Activated naive CD4-positive, alpha-beta T cell treated with anti-CD3 and anti-CD28 coated beads, Interleukin-2, amount 10 ng/mL, durations not matched to agents 7 days and 5 days (primary cell): ENCODE measurements at regions not wholly inside any gene's neighbourhood (a gene's known extent, or its start where the extent isn't known, plus 50 kb on each side); places are given as distances from the start of the nearest gene placed in this dataset.

Experiments
- CTCF ChIA-PET: fragments of 350-600 bp; sonication (Branson Sonifier 250); formaldehyde crosslinking; loops from one replicate; lab custom pipeline; 2021; ENCODE audit warnings: antibody characterized with exemption; lab: Charles Lee
- DNase-seq: peaks from one replicate; pipeline ENCODE4 v3.0.0-alpha.2; 2020
- H3K27ac Mint-ChIP-seq: one replicate; pipeline ENCODE4 v1.8.0; 2021; ENCODE audit warnings: mild to moderate bottlenecking, moderate library complexity, mixed read lengths
- H3K27me3 Mint-ChIP-seq: one replicate; pipeline ENCODE4 v1.8.0; 2021; ENCODE audit warnings: mild to moderate bottlenecking, mixed read lengths
- H3K36me3 Mint-ChIP-seq: one replicate; pipeline ENCODE4 v1.8.0; 2021; ENCODE audit warnings: mixed read lengths
- H3K4me1 Mint-ChIP-seq: one replicate; pipeline ENCODE4 v1.8.0; 2021; ENCODE audit warnings: mixed read lengths
- H3K4me3 Mint-ChIP-seq: one replicate; pipeline ENCODE4 v1.8.0; 2021; ENCODE audit warnings: mild to moderate bottlenecking, moderate library complexity, mixed read lengths
- H3K9me3 Mint-ChIP-seq: one replicate; pipeline ENCODE4 v1.8.0; 2021; ENCODE audit warnings: mixed read lengths

DNA sequence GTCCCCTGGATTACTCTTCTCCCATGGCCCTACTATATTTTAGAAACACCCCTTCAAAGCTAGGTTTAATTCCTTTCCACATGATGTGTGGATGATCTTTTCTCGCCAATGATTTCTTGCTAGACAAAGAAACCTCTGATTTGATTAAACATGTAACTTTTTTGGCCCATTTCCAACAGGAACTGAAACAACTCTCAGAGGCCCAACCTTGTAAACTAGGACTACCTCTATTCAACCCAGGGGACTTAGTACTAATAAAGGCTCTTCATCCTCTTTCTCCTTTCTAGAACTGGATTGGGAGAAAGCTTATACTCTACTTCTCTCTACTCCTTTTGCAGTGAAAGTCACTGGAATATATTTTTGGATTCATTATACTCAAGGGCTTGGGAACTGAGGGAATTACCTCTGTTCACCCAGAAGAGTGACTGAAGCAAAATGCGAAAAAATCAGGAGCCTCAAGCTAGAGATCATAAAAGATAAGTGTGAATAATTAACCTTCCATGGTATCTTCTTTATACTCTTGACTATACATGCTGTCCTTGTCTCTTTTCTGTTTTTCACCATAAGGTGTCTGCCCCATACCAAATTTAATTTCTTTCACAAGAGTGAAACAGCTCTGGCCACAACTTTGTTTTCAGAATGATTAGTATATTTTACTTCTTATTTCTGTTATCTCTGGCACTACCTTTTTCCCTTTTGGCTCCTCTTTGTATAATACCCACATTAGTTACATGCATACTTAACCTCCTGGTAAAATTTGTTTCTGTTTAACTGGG is 977.6 kb downstream of the SLITRK5 start:
- no peak overlapping the region for H3K4me3 Mint-ChIP-seq
- H3K9me3 Mint-ChIP-seq = peaks cover 17% of the 10 kb centered on the region
- H3K36me3 Mint-ChIP-seq = no peaks in the 10 kb centered on the region
- H3K4me1 Mint-ChIP-seq = peaks cover 2% of the 10 kb centered on the region
- no peaks in the 10 kb centered on the region for H3K27me3 Mint-ChIP-seq
- H3K27ac Mint-ChIP-seq = no peak overlapping the region
- DNase-seq = no peak
- CTCF ChIA-PET = no interaction called here

- Mint-ChIP-seq H3K36me3 (no peaks in the 10 kb centered on the region), H3K4me3 (no peak overlapping the region), H3K27me3 (no peaks in the 10 kb centered on the region), H3K4me1 (peaks cover 2% of the 10 kb centered on the region), H3K27ac (no peak overlapping the region), H3K9me3 (peaks cover 15% of the 10 kb centered on the region)
- no peak for DNase-seq
- CTCF ChIA-PET = no interaction called here
These were observed 978.7 kb downstream of the SLITRK5 start for GRCh38 chr13:88649855-88650254.

GRCh38 chr13:88651531-88651930 is 980.4 kb downstream of the SLITRK5 start:
- no peak overlapping the region for H3K4me3 Mint-ChIP-seq
- no peak overlapping the region for H3K27ac Mint-ChIP-seq
- CTCF ChIA-PET = no interaction called here
- H3K4me1 Mint-ChIP-seq = peaks cover 2% of the 10 kb centered on the region
- no peak for DNase-seq
- peaks cover 11% of the 10 kb centered on the region for H3K9me3 Mint-ChIP-seq
- H3K36me3 Mint-ChIP-seq = no peaks in the 10 kb centered on the region
- no peaks in the 10 kb centered on the region for H3K27me3 Mint-ChIP-seq

DNA sequence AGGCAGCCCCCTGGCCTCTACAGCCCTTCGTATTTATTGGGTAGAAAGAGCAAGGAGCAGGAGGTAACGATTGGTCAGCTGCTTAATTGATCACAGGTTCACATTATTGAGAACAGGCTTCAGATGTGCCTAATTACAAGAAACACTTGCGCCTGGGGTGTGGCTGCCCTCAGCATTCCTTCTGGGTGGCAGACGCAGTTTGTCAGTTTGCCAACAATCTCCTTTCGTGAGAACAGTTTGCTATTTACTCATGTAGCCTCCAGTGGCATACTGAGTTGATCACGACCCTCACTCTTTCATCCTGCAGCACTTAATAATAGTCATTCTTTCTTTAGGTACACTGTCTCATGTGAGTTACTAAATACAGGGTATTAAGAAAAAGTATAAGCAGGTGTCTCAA is 985.6 kb downstream of the SLITRK5 start:
- DNase-seq = no peak
- Mint-ChIP-seq H3K4me1 (no peaks in the 10 kb centered on the region), H3K9me3 (peaks cover 6% of the 10 kb centered on the region), H3K36me3 (no peaks in the 10 kb centered on the region), H3K27me3 (no peaks in the 10 kb centered on the region), H3K27ac (no peak overlapping the region), H3K4me3 (no peak overlapping the region)
- CTCF ChIA-PET = no interaction called here

DNA sequence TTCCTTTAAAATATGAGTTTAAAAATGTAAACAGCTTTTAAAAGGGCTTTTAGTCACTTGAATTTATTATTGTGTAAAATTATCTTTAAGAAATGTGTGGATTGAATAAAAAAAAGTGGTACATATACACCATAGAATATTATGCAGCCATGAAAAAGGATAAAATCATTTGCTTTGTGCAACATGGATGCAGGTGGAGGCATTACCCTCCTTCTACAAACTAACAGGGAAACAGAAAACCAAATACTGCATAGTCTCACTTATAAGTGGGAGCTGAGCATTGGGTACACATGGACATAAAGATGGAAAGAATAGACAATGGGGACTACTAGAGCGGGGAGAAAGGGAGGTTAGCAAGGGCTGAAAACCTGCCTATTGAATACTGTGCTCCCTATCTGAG is 999.3 kb downstream of the SLITRK5 start:
- no peak overlapping the region for H3K4me3 Mint-ChIP-seq
- no peak overlapping the region for H3K27ac Mint-ChIP-seq
- no peaks in the 10 kb centered on the region for H3K36me3 Mint-ChIP-seq
- peaks cover 7% of the 10 kb centered on the region for H3K9me3 Mint-ChIP-seq
- H3K4me1 Mint-ChIP-seq = no peaks in the 10 kb centered on the region
- CTCF ChIA-PET = no interaction called here
- no peak for DNase-seq
- no peaks in the 10 kb centered on the region for H3K27me3 Mint-ChIP-seq

GRCh38 chr13:88674841-88675240 is 1003.7 kb downstream of the SLITRK5 start:
- no peak overlapping the region for H3K27ac Mint-ChIP-seq
- no peak for DNase-seq
- H3K36me3 Mint-ChIP-seq = no peaks in the 10 kb centered on the region
- CTCF ChIA-PET = no interaction called here
- H3K4me3 Mint-ChIP-seq = no peak overlapping the region
- no peaks in the 10 kb centered on the region for H3K27me3 Mint-ChIP-seq
- no peaks in the 10 kb centered on the region for H3K4me1 Mint-ChIP-seq
- peaks cover 7% of the 10 kb centered on the region for H3K9me3 Mint-ChIP-seq

GRCh38 chr13:88675347-88675996 is 1004.3 kb downstream of the SLITRK5 start:
- no peaks in the 10 kb centered on the region for H3K4me1 Mint-ChIP-seq
- CTCF ChIA-PET = no interaction called here
- no peaks in the 10 kb centered on the region for H3K36me3 Mint-ChIP-seq

DNA sequence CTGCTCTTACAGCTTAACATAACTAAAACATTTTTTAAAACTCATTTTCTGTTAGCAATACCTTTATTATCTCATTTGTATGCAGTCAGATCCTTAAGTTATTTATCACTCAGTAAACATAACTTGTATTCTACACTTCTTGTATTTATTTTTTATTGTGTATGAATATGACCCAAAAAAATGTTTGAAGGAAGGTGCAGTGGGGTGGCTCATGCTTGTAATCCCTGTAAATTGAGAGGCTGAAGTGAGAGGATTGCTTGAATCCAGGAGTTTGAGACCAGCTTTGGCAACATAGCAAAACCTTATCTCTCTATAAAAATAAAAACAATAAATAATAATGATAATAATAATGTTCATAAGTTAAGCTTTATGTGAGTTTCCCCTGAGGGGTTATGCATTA is 1004.8 kb downstream of the SLITRK5 start:
- DNase-seq = no peak
- no peaks in the 10 kb centered on the region for H3K27me3 Mint-ChIP-seq
- H3K36me3 Mint-ChIP-seq = no peaks in the 10 kb centered on the region
- CTCF ChIA-PET = no interaction called here
- no peaks in the 10 kb centered on the region for H3K4me1 Mint-ChIP-seq
- H3K9me3 Mint-ChIP-seq = peaks cover 5% of the 10 kb centered on the region
- no peak overlapping the region for H3K4me3 Mint-ChIP-seq
- H3K27ac Mint-ChIP-seq = no peak overlapping the region

More at GRCh38 chr13:88675347-88675996, 1004.3 kb downstream of the SLITRK5 start:
- Mint-ChIP-seq H3K27me3 (no peaks in the 10 kb centered on the region), H3K27ac (no peak overlapping the region), H3K4me3 (no peak overlapping the region), H3K9me3 (peaks cover 7% of the 10 kb centered on the region)
- DNase-seq = no peak

- CTCF ChIA-PET = no interaction called here
- Mint-ChIP-seq H3K27ac (no peak overlapping the region), H3K27me3 (no peaks in the 10 kb centered on the region), H3K9me3 (peaks cover 4% of the 10 kb centered on the region), H3K4me1 (no peaks in the 10 kb centered on the region), H3K4me3 (no peak overlapping the region), H3K36me3 (no peaks in the 10 kb centered on the region)
- no peak for DNase-seq
These were observed 1014.3 kb downstream of the SLITRK5 start for GRCh38 chr13:88685459-88685858.

DNA sequence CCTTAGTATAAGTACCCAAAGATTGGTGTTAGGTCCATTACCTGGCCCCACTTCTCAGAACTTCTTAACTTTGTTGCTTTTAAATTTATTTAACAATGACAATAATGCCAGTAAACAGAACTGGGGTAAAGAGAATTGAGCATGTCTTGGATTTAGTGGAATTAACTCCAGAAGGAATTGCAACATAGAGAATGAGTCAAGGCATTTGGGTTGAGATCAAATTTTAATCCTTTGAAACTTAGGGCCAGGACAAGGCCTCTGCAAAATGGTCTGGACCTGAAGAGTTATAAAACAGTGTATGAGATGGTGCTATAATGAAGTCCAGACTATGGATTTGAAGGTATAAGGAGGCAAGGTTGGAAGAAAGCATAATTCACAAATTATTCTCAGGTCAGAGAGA is 1030.4 kb downstream of the SLITRK5 start:
- H3K9me3 Mint-ChIP-seq = peaks cover 7% of the 10 kb centered on the region

GRCh38 chr13:88704600-88705275 is 1033.6 kb downstream of the SLITRK5 start:
- Mint-ChIP-seq H3K4me3 (no peak overlapping the region), H3K4me1 (peaks cover 5% of the 10 kb centered on the region), H3K27me3 (no peaks in the 10 kb centered on the region), H3K36me3 (no peaks in the 10 kb centered on the region), H3K9me3 (peaks cover 7% of the 10 kb centered on the region), H3K27ac (no peak overlapping the region)
- no peak for DNase-seq
- CTCF ChIA-PET = no interaction called here

More for the DNA sequence above, 1030.4 kb downstream of the SLITRK5 start:
- CTCF ChIA-PET = no interaction called here
- no peaks in the 10 kb centered on the region for H3K4me1 Mint-ChIP-seq
- H3K36me3 Mint-ChIP-seq = no peaks in the 10 kb centered on the region
- DNase-seq = no peak
- no peak overlapping the region for H3K27ac Mint-ChIP-seq
- no peaks in the 10 kb centered on the region for H3K27me3 Mint-ChIP-seq
- no peak overlapping the region for H3K4me3 Mint-ChIP-seq

GRCh38 chr13:88707646-88708045 is 1036.5 kb downstream of the SLITRK5 start:
- no peaks in the 10 kb centered on the region for H3K27me3 Mint-ChIP-seq
- no peak overlapping the region for H3K27ac Mint-ChIP-seq

GRCh38 chr13:88717946-88718345 is 1046.8 kb downstream of the SLITRK5 start:
- DNase-seq = no peak
- CTCF ChIA-PET = no interaction called here
- Mint-ChIP-seq H3K27me3 (no peaks in the 10 kb centered on the region), H3K36me3 (no peaks in the 10 kb centered on the region), H3K4me3 (no peak overlapping the region), H3K4me1 (no peaks in the 10 kb centered on the region), H3K9me3 (peaks cover 13% of the 10 kb centered on the region), H3K27ac (no peak overlapping the region)

More at GRCh38 chr13:88707646-88708045, 1036.5 kb downstream of the SLITRK5 start:
- Mint-ChIP-seq H3K36me3 (no peaks in the 10 kb centered on the region), H3K4me3 (no peak overlapping the region), H3K4me1 (peaks cover 5% of the 10 kb centered on the region), H3K9me3 (peaks cover 7% of the 10 kb centered on the region)
- CTCF ChIA-PET = no interaction called here
- no peak for DNase-seq

DNA sequence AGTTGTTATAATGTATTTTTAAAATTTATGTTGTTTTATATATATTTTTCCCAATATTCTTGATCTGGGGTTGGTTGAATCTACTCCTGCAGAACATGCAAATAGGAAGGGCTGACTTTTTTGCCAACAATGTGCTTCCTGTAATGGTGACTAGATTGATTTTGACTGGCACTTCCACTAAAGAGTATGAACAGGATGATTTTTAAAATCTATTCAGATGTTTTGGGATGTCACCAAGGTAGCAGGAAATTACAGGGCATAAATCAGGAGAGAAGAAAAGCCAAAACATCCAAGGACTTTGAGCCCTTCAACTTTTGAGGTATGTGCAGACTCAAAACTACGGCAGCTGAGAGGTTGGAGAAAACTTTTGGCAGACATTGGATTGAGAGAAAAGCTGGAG is 1047.6 kb downstream of the SLITRK5 start:
- Mint-ChIP-seq H3K27me3 (no peaks in the 10 kb centered on the region), H3K27ac (no peak overlapping the region), H3K4me1 (no peaks in the 10 kb centered on the region), H3K4me3 (no peak overlapping the region), H3K9me3 (peaks cover 18% of the 10 kb centered on the region), H3K36me3 (no peaks in the 10 kb centered on the region)
- CTCF ChIA-PET = no interaction called here
- no peak for DNase-seq

- CTCF ChIA-PET = no interaction called here
- Mint-ChIP-seq H3K4me3 (no peak overlapping the region), H3K9me3 (peaks cover 10% of the 10 kb centered on the region), H3K27ac (no peak overlapping the region), H3K4me1 (no peaks in the 10 kb centered on the region), H3K27me3 (no peaks in the 10 kb centered on the region), H3K36me3 (no peaks in the 10 kb centered on the region)
- no peak for DNase-seq
These were observed 1054.9 kb downstream of the SLITRK5 start for GRCh38 chr13:88726075-88726474.
